ENCODE measurements at regions not wholly inside any gene's neighbourhood (a gene's known extent, or its start where the extent isn't known, plus 50 kb on each side); places are given as distances from the start of the nearest gene placed in this dataset.

DNA sequence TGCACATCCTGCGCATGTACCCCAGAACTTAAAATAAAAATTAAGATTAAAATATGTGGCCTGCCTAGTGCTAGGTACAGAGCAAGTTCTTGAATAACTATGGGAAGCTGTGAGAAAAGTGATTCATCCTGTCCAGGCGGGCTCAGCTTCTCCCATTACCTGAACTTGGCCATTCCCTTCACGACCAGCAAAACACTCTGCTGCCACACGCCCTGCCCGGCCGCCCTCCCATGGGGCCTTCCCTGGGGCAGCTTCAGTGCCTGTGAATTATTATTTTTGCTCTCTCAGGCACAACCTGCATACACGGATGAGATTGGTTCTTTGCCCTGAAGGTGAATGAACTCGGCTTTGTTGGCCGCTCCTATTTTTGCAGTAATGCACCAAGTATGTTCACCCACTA lies 209.2 kb upstream of the SHH start:
- Histone ChIP-seq H3K4me3 (ENCODE audit: low read length) (no peak overlapping the region), H3K27me3 (ENCODE audit: control insufficient read depth, low read length) (no peaks in the 10 kb centered on the region), H3K27ac (ENCODE audit: low read depth, low read length) (no peak overlapping the region), H3K79me2 (ENCODE audit: control insufficient read depth, low read length) (no peaks in the 10 kb centered on the region), H3F3A (ENCODE audit: control insufficient read depth, insufficient read depth) (no peaks in the 10 kb centered on the region), H3K9me3 (ENCODE audit: control insufficient read depth, insufficient read depth, low read length) (no peaks in the 10 kb centered on the region), H3K9me2 (replicated peaks; ENCODE audit: control insufficient read depth, low read length) (no peaks in the 10 kb centered on the region), H3K4me1 (ENCODE audit: control insufficient read depth, low read length) (no peaks in the 10 kb centered on the region), H3K4me2 (ENCODE audit: low read length) (no peak overlapping the region), H4K20me1 (ENCODE audit: control insufficient read depth, insufficient read depth, low read depth, low read length) (no peaks in the 10 kb centered on the region), H3K36me3 (ENCODE audit: control insufficient read depth, low read length) (no peaks in the 10 kb centered on the region)
- TF ChIP-seq, protein P1, sequence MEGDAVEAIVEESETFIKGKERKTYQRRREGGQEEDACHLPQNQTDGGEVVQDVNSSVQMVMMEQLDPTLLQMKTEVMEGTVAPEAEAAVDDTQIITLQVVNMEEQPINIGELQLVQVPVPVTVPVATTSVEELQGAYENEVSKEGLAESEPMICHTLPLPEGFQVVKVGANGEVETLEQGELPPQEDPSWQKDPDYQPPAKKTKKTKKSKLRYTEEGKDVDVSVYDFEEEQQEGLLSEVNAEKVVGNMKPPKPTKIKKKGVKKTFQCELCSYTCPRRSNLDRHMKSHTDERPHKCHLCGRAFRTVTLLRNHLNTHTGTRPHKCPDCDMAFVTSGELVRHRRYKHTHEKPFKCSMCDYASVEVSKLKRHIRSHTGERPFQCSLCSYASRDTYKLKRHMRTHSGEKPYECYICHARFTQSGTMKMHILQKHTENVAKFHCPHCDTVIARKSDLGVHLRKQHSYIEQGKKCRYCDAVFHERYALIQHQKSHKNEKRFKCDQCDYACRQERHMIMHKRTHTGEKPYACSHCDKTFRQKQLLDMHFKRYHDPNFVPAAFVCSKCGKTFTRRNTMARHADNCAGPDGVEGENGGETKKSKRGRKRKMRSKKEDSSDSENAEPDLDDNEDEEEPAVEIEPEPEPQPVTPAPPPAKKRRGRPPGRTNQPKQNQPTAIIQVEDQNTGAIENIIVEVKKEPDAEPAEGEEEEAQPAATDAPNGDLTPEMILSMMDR (IDR thresholded peaks at IDR 0.05; ENCODE audit: low read depth, low read length, poor library complexity, severe bottlenecking), result no peak
- TF ChIP-seq EZH2phosphoT487 (IDR thresholded peaks at IDR 0.05; ENCODE audit: borderline replicate concordance, low read length), result no peak

- Histone ChIP-seq H3K36me3 (ENCODE audit: control insufficient read depth, low read length) (no peaks in the 10 kb centered on the region), H3K9me3 (ENCODE audit: control insufficient read depth, insufficient read depth, low read length) (no peaks in the 10 kb centered on the region), H3K4me3 (ENCODE audit: low read length) (no peak overlapping the region), H3K9me2 (replicated peaks; ENCODE audit: control insufficient read depth, low read length) (no peaks in the 10 kb centered on the region), H4K20me1 (ENCODE audit: control insufficient read depth, insufficient read depth, low read depth, low read length) (no peaks in the 10 kb centered on the region), H3K79me2 (ENCODE audit: control insufficient read depth, low read length) (no peaks in the 10 kb centered on the region), H3K27ac (ENCODE audit: low read depth, low read length) (no peak overlapping the region), H3K4me1 (ENCODE audit: control insufficient read depth, low read length) (no peaks in the 10 kb centered on the region), H3K4me2 (ENCODE audit: low read length) (no peak overlapping the region), H3F3A (ENCODE audit: control insufficient read depth, insufficient read depth) (no peaks in the 10 kb centered on the region), H3K27me3 (ENCODE audit: control insufficient read depth, low read length) (no peaks in the 10 kb centered on the region)
- TF ChIP-seq EZH2phosphoT487 (IDR thresholded peaks at IDR 0.05; ENCODE audit: borderline replicate concordance, low read length), result no peak
- TF ChIP-seq, protein P1 (IDR thresholded peaks at IDR 0.05; ENCODE audit: low read depth, low read length, poor library complexity, severe bottlenecking), result no peak
These were observed 208.3 kb upstream of the SHH start for GRCh38 chr7:156020566-156020965.

DNA sequence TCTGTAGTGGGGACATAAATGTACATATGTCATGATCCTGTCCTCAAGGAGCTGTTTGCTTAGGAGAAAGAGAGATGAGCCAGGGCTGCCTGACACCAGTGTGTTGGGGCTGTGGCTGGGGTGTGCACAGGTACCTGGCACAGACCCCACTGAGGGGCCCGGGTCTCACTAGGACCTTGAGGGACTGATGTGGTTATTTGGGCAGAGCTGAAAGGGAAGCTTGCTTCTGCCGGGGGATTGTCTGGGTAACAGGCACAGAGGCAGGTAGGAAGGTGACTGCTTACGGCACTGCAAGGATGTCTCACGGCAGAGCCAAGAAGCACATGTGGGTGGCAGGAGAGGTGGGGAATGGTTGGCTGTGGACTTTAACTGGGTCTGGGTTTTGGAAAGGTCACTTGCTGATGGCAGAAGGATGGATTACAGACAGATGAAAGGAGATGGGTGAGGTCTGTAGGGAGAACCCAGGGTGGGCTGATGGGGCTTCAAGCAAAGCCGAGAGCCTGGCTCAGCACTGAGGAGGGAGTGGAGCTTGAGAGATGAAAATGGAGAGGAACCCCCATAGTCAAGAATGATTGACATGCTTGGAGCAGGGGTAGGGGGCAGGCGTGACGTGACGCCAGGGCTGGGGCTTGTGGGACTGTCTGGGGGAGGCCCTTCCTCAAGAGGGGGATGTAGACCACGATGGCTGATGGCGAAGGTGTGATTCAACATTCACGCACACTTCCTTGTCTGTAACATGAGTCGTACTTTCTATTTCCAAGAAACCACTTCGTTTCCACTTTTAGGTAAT lies 207.7 kb upstream of the SHH start:
- H3K9me3 ChIP-seq (ENCODE audit: control insufficient read depth, insufficient read depth, low read length), result no peaks in the 10 kb centered on the region
- H3K27ac ChIP-seq (ENCODE audit: low read depth, low read length), result no peak overlapping the region
- no peaks in the 10 kb centered on the region for H3K9me2 ChIP-seq (replicated peaks; ENCODE audit: control insufficient read depth, low read length)
- no peak overlapping the region for H3K4me2 ChIP-seq (ENCODE audit: low read length)
- TF ChIP-seq, protein P1 (IDR thresholded peaks at IDR 0.05; ENCODE audit: low read depth, low read length, poor library complexity, severe bottlenecking), result no peak
- TF ChIP-seq EZH2phosphoT487 (IDR thresholded peaks at IDR 0.05; ENCODE audit: borderline replicate concordance, low read length), result no peak
- H3K79me2 ChIP-seq (ENCODE audit: control insufficient read depth, low read length), result no peaks in the 10 kb centered on the region
- no peaks in the 10 kb centered on the region for H3F3A ChIP-seq (ENCODE audit: control insufficient read depth, insufficient read depth)
- no peak overlapping the region for H3K4me3 ChIP-seq (ENCODE audit: low read length)
- H3K4me1 ChIP-seq (ENCODE audit: control insufficient read depth, low read length), result no peaks in the 10 kb centered on the region
- H4K20me1 ChIP-seq (ENCODE audit: control insufficient read depth, insufficient read depth, low read depth, low read length), result no peaks in the 10 kb centered on the region
- H3K36me3 ChIP-seq (ENCODE audit: control insufficient read depth, low read length), result no peaks in the 10 kb centered on the region
- H3K27me3 ChIP-seq (ENCODE audit: control insufficient read depth, low read length), result no peaks in the 10 kb centered on the region

Measured in DOHH2 (cell line).